AG09319 (cell line): ENCODE measurements at regions not wholly inside any gene's neighbourhood (a gene's known extent, or its start where the extent isn't known, plus 50 kb on each side); places are given as distances from the start of the nearest gene placed in this dataset.

Experiments
- DNase-seq: peaks from one replicate; pipeline ENCODE4 v3.0.0-alpha.2; 2010; ENCODE audit warnings: low read depth; ENCODE audit errors: extremely low read depth
- CTCF ChIP-seq: IDR thresholded peaks from 2 replicates; pipeline ENCODE4 v1.5.1; 2011; ENCODE audit warnings: low read depth, mild to moderate bottlenecking, inconsistent platforms, low read length, moderate library complexity

- no peak for DNase-seq
- no peak for TF ChIP-seq CTCF
Observed at GRCh38 chr12:24748326-24748725, 200.6 kb downstream of the BCAT1 start.

- no peak for DNase-seq
- TF ChIP-seq CTCF = no peak
Observed at GRCh38 chr12:24746864-24747263, 202.0 kb downstream of the BCAT1 start.

GRCh38 chr12:24746006-24746671, 202.8 kb downstream of the BCAT1 start:
- TF ChIP-seq CTCF = no peak
- no peak for DNase-seq

GRCh38 chr12:24743941-24744793, 204.7 kb downstream of the BCAT1 start:
- no peak for DNase-seq
- no peak for TF ChIP-seq CTCF

GRCh38 chr12:24742378-24742777, 206.5 kb downstream of the BCAT1 start:
- no peak for DNase-seq

GRCh38 chr12:24741216-24741615, 207.7 kb downstream of the BCAT1 start:
- no peak for TF ChIP-seq CTCF
- no peak for DNase-seq

More at GRCh38 chr12:24742378-24742777, 206.5 kb downstream of the BCAT1 start:
- TF ChIP-seq CTCF = no peak

GRCh38 chr12:24739106-24739779, 209.7 kb downstream of the BCAT1 start:
- no peak for TF ChIP-seq CTCF
- no peak for DNase-seq
